ENCODE measurements at regions not wholly inside any gene's neighbourhood (a gene's known extent, or its start where the extent isn't known, plus 50 kb on each side); places are given as distances from the start of the nearest gene placed in this dataset.

DNA sequence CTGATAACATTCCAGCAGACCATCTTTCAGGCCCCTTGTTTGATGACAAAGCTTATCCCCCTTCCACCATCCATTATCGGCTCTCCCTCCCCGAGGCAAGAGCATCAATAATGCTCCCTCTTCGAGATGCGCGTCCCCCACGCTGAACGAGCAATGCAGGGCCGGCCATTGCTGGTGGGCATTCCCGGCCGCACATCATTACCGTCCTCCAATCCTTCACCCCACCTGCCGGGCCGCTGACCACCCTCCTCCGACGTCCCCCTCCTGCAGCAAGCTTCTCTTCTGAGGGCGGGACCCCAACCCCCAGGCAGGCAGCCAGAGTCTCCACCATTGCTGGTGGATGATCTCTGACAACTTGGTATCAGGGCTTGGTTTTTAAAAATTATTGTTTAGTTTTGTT, 208.6 kb downstream of the SMAD2 start:
- no peak for TF ChIP-seq POLR2A (IDR thresholded peaks at IDR 0.05; ENCODE audit: extremely low read depth, insufficient read length)
- TF ChIP-seq, protein P1, sequence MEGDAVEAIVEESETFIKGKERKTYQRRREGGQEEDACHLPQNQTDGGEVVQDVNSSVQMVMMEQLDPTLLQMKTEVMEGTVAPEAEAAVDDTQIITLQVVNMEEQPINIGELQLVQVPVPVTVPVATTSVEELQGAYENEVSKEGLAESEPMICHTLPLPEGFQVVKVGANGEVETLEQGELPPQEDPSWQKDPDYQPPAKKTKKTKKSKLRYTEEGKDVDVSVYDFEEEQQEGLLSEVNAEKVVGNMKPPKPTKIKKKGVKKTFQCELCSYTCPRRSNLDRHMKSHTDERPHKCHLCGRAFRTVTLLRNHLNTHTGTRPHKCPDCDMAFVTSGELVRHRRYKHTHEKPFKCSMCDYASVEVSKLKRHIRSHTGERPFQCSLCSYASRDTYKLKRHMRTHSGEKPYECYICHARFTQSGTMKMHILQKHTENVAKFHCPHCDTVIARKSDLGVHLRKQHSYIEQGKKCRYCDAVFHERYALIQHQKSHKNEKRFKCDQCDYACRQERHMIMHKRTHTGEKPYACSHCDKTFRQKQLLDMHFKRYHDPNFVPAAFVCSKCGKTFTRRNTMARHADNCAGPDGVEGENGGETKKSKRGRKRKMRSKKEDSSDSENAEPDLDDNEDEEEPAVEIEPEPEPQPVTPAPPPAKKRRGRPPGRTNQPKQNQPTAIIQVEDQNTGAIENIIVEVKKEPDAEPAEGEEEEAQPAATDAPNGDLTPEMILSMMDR (IDR thresholded peaks at IDR 0.05; ENCODE audit: low read depth, low read length) = no peak
